ENCODE measurements at regions not wholly inside any gene's neighbourhood (a gene's known extent, or its start where the extent isn't known, plus 50 kb on each side); places are given as distances from the start of the nearest gene placed in this dataset.

DNA sequence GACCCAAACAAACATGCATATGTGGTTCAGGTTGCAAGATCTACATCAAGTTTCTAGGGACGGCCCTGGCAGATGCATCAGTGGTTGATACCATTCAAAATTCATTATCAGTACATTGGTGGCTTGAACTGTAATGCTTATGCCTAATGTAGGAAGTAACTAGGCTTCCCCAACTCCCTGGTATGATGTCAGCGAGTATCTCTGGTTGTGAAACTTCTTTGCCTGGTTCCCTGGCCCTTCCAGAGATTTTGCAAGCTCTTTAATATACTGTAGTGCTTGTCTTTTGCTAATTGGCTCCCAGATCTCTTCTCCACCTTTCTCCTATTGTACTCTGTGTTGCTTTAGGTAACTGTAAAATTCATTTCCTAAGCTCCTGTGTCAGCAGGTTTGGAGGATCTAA, 114.8 kb upstream of the RARB start:
- DNase-seq, result no peak

DNA sequence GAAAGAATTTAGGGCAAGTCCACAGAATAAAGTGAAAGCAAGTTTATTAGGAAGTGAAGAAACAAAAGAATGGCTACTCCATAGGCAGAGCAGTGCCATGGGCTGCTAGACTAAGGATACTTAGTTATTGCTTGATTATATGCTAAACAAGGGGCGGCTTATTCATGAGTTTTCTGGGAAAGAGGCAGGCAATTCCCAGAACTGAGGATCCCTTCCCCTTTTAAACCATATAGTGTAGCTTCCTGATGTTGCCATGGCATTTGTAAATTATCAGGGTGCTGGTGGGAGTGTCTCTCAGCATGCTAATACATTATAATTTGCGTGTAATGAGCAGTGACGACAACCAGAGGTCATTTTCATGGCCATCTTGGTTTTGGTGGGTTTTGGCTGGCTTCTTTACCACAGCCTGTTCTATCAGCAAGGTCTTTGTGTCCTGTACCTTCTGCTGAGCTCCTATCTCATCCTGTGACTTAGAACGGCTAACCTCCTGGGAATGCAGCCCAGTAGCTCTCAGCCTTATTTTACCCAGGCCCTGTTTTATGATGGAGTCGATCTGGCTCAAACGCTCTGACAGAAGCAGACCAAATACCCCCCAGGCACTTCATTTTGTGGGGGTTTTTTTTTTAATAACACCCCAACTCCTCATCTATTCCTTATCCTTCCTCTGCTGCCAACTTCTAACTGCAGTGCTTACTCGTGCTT, 103.0 kb upstream of the RARB start:
- DNase-seq, result no peak

DNA sequence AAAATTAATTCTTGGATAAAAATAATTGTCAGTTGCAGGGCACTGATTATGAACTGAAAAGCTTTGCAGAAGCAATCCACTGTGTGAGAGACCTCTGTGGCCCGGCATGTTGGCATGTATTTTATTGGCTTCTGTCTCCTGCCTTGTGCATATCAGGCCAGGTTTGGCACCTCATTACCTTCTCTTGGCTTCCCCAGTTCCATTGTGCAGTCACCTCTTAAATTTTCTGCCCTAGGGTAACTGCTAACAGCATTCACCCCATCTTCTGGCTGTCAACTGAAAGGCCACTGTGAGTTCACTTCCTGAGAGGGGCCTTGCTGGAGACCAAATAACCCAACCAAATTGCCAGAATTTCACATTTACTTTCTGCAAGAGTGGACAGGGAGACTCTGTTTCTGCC, 92.7 kb upstream of the RARB start:
- DNase-seq, result no peak

DNA sequence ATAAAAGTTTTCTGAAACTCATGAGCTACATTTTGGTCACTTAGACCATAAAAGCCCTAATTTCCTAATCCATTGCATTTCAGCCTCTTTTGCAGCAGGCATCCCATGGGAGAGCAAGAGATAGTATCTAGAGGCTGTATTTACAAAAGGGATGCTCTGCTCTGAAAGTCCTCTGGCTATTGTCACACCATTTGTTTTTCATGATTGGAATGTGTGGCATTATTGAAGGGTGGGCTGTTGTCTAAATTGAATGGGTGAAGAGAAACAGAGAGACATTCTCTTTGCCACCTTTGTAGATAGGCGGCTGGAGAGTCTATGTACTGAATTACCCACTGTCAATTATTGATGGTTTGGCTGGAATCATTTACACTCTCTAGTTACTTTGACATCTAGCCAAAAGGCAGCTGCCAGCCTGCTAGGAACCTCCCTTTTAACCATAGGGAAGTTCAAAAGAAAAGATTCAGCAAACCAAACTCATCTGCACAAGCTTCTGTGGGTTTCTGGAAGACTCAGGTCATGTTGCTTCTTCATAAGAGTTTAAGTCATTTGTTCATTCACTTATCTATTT, 89.8 kb upstream of the RARB start:
- no peak for DNase-seq

DNA sequence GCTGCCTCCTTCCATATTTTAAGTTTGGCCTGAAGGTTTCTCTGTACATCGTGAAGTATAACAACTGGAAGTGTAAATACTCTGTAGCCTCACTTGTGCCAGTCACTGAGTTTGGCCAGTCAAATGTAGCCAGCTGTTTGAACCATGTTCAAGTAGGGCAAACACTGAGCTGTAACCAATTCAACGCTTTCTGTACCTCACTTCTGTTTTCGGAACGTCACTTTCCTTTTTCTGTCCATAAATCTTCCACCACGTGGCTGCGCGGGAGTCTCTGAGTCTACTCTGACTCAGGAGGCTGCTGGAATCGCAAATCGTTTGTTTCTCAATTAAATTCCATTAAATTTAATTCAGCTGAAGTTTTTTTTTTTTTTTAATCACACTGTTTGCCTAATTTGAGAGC, 88.8 kb upstream of the RARB start:
- no peak for DNase-seq

DNA sequence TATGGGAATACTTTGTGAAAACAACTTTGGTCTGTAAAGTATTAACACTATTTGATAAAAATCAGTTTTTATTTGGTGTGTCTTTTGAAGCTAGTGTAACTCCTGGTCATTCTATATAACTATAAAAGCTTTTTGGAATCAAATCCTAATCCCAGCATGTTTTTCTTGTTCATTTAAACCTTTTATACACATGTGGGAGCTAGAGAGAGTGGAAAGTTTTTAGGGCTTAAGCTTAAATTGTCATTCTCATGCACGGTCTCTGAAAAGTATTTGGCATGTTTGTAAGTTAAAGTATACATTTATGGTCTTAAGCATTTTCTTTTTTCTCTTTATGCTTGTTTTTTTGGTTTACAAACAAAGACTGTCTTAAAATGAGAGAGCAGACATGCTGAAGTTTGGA, 83.4 kb upstream of the RARB start:
- DNase-seq, result no peak

DNA sequence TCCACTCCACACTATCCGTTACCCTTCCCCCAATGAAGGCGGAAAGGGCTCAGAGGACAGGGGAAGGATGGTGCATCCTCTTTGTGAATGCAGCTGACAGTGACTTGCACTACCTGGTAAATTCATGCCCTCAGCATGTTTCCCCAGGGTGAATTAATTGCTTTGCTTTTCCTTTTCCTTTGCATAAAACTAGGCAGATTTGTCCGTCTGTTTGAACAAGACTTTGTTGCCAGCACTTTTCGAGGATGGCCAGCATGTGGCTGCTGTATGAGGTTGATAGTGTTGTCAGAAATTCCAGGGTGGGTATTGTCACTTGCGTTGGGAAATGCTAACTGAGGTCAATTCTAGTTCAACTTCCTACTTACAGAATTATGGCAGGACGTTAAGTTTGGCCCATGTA, 79.0 kb upstream of the RARB start:
- no peak for DNase-seq

DNA sequence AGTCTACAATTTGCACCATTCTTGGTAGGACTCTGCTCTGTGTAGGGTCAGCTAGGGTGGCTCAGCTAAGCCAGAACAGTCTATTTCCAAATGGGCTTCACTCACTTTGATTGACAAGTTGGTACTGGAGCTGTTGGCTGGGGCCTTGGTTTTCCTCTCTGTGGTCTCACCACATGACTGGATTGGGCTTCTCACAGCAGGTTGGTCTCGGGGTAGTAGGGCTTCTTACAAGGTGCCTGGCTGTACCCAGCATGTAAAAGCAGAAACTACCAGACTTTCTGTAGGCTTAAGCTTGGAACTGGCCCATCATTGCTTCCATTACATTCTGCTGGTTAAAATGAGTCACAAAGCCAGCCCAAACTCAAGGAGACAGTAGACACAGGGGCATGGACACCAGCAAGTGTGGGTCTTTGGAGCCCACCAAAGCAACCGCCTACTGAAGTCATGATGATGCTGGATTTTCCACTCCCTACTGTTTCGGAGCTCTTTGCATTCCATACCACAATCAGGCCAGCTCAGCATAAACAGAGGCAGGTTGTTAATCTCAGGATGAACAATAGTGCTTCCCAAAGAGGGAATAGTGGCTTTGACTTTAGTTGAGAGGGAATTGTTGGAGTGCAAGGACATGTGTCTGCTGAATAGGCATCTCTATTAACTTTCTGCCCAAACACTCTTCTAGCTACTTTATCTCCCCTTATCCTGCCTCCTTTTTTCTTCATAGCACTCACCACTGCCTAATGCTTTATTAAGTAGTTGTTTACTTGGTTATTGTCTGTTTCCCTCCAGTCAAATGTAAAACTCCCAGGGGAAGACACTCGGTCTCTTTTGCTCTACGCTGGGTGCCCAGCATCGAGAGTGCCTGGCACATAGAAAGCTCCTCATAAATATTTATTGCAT, 78.0 kb upstream of the RARB start:
- no peak for DNase-seq

DNA sequence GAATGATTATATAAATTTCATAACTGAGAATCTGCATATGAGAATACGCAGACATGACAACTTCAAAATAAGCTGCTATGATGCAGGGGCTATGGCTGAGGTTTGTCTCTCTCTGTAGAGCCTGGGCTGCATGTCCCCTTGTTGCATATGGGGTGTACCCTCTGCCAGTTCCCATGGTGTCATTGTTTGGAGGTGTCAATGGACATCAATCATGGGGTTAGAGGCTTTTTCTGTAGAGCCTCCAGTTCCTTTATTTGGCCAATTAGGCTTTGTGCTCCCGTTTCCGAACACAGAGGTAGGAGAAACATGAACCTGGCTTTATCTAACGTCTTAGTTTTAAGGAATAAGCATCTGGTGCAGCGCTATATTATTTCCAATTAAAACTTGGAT, 77.3 kb upstream of the RARB start:
- no peak for DNase-seq

DNA sequence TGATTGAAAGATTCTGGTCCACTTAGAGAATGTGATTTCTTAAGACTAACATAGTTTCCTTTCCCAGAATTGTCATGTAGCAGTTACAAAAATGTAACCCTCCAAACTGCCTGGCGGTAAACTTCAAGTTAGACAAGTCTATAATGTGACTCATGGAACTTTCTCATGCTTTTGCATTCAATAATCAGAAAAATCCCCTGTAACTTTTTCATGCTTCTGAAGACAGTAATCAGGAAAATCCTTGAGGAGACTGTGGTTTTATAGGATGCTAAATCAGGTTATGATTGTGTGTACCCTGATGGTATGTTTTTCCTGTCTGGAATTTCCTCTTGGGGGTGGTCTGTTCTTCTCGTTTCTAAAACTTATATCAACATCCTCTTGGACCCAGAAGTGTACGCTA, 74.0 kb upstream of the RARB start:
- DNase-seq, result no peak

DNA sequence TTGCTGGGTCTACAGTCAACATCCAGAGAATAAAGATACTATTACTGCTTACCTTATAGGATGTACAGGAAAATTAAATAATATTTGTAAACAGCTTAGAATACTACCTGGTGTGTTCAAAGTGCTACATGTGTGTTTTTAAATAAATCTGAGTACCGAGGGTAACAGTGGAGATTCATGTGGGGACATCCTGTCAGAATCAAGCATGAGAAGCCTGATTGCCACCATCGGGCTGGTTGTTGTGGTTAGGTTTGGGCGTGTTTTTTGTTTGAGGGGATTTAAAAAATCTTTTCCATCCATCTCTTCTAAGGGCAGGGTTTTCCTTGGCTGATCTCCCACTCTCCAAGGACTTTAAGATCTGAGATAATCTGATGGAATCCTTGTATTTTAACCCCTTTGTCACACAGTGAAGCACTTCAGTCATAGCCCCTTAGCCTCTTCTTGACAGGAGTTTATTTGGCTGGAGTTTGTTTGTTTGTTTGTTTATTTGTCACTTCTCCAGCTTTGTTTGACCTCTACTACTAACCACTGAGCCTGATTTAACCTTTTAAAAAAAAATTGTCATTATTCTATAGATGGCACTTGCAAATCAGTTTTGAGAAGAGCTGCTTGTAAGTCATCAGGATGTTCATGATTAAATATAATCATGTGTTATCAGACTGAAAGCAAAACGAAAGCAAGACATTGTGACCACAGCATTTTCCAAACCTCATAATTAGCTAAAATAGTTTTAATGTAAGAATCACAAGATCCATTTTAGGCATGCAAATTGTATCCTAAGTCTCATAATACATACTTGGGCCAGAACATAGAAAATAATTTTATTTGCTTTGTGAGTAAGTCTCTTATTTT, 72.8 kb upstream of the RARB start:
- no peak for DNase-seq

DNA sequence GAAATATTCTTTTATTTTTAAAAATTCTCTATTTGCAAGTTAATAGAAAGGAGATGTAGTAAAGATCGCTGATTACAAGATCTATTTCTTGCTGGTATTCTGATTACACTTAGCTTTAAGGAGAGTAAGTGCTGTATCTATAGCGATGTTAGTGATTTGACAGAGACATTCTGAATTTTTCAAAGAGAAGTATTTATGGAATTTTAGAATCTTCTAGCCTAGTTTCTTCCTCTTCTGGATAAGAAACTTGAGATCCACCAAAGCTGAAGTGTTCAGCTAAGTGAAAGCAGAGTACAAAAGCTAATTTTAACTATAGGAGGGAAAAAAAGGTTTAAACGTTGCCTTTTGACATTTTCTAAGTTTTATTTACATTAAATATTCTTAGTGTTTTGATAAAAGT, 72.1 kb upstream of the RARB start:
- DNase-seq, result no peak

DNA sequence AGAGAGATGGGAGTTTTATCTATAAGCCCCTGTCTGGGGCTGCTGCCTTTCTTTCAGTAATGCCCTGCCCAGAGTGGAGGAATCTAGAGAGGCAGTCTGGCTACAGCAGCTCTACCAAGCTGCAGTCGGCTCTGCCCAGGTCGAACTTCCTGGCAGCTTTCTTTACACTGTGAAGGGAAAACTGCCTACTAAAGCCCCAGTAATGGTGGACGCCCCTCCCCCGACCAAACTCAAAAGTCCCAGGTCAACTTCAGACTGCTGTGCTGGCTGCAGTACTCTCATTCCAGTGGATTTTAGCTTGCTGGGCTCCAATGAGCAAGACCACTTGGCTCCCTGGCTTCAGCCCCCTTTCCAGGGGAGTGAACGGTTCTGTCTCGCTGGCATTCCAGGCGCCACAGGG, 65.9 kb upstream of the RARB start:
- DNase-seq, result no peak

DNA sequence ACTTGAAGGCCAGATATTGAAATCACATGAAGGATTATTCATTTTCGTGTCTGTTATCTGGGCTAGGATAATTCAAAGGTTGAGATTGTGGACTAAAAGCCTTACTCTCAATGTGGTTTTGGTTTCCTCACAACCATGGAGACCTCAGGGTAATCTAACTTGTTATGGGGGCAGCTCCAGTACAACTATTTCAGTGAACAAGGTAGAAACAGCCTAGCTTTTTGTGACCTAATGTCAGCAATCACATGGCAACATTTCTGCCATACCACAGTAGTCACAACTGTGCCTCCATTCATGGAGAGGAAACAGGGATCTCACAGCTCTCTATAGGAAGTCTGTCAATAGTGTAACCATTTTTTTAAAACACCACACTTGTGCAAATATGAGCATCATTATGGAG, 62.4 kb upstream of the RARB start:
- DNase-seq, result no peak

DNA sequence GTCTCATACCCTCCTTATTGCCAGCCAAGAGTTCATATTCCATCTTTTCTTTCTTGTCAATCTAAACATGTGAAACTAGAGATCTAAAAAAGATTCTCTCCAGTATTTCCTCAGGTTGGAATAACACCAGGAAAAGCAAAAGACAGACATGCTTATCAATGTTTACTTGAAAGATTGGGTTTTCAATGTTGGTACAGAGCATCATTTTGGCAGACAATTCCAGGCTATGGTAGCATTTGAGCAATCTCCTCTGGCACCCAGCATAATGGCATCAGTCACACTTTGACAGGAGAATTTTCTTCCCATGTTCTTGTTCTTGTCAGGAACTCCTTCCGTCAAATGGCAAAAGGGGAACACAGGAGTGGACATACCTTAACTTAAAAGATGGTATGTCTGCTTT, 61.0 kb upstream of the RARB start:
- DNase-seq, result no peak

DNA sequence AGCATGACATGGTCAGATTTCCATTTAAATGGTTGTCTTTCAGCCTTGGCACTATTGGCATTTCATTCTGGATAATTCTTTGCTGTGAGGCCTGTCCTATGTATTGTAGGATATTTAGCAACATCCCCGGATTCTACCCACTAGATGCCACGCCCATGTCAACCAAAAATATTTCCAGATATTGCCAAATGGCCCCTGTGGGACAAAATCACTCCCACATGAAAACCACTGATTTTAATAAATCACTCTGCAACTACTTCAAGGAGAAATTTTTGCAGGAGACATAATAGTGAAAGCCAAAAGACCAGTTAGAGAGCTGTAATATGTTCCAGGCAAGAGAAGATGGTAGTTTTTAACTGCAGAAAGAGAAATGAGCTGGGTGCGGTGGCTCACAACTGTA, 55.9 kb upstream of the RARB start:
- no peak for DNase-seq

DNA sequence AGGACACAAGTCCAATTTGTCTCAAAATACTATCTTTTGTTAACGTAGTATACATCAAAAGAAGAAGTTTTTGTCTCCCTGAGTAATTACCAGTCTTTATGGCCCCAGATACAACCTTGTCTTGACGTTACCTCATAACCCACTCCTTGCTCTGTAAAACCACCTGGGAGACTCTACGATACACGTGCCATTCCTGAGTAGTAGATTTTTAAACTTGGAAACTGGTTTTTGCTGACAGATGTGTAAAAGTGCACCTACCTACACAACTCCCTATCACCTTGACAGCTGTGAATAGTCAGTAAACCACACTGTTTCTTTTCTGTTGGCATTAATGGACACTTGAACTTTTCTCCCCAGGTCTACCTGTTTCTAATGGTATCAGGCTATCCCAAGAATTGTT, 51.7 kb upstream of the RARB start:
- DNase-seq, result no peak

DNA sequence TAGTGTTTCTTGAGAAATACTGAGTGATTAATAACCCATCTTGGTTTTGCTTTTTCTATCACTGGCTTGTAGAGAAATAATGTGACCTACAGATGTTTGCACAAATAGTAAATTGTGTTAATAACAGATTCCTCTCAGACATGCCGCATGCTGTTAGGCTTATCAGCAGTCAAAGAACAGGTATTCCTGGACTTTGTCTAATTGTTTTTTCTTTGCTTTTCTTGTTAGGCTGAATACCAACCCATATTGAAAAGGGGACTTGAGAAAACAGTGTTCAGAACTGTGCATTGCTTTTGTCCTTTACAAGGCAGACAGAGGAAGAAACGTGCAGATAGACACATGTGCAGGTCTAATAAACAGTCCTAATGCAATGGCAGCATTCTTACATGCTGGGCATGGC, 51.0 kb upstream of the RARB start:
- no peak for DNase-seq
